ENCODE measurements at regions not wholly inside any gene's neighbourhood (a gene's known extent, or its start where the extent isn't known, plus 50 kb on each side); places are given as distances from the start of the nearest gene placed in this dataset.
"Not testable (repeated sequence)": the region's sequence is repeated elsewhere in the genome, so short reads cannot be mapped to it uniquely, and the experiment has no call there.

GRCh38 chr6:96743496-96743895 is 93.8 kb downstream of the GPR63 start:
- DNase-seq, result no peak

- DNase-seq, result no peak
These were observed 94.6 kb downstream of the GPR63 start for GRCh38 chr6:96742702-96743101.

- no peak for DNase-seq
These were observed 101.9 kb downstream of the GPR63 start for GRCh38 chr6:96735332-96735731.

DNA sequence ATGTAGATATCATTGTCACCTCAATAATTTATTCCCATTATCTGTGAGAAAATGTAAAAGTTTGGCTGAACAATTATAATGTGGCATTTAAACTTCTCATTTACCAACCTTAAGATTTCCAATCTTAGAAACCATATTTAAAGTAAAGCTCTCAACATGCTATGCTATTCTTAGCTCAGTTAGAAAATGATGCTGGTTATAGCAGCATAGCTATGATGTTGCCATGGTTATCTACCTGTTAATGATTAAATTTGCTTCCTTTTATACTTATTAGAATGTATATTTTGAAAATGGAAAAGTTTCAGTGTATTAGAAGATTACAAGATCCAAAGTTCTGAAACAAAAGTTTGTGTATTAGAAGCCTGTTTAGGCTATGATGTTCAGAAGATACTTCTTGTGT is 110.1 kb downstream of the GPR63 start:
- no peak for DNase-seq

DNA sequence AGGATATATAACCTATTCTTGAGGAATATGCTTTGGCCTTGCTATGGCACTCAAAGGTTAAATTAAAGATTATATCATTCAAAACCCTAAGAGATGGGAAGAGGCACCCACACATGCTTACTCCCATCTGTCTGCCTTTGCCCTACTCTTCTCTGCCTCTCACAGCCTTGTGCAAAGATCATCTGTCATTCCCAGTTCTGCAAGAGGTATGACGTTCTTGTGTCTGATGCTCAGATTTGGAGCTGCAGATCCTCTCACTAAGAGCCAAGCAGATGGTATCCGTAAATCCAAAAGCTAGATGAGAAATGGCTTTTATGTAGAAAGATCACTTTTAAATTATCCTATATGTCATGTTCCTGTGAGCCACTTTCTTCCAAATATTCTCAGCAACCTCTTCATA is 112.0 kb downstream of the GPR63 start:
- DNase-seq, result no peak

- DNase-seq, result no peak
These were observed 112.6 kb downstream of the GPR63 start for GRCh38 chr6:96724641-96725040.

GRCh38 chr6:96723362-96723761 is 113.9 kb downstream of the GPR63 start:
- no peak for DNase-seq

- no peak for DNase-seq
These were observed 116.0 kb downstream of the GPR63 start for GRCh38 chr6:96721227-96721626.

- DNase-seq, result no peak
These were observed 121.1 kb downstream of the GPR63 start for GRCh38 chr6:96716221-96716620.

DNA sequence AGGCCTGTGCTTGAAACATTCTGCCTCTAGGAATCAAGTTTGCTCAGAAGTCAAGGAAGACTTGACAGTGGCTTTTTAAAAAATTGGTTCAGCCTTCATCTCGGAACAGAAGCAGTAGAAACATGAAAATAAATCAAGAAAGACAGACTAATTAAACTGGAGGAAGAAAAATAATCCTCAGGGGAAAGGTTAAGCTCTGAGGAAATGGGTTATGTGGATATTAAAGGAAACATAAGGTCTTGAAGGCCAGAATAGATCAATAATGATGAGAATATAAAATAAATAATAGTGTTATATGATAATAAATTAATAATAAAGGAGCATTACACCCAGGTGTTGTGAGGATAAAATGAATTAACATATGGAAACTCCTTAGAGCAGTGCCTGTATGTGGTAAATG is 121.7 kb downstream of the GPR63 start:
- no peak for DNase-seq

DNA sequence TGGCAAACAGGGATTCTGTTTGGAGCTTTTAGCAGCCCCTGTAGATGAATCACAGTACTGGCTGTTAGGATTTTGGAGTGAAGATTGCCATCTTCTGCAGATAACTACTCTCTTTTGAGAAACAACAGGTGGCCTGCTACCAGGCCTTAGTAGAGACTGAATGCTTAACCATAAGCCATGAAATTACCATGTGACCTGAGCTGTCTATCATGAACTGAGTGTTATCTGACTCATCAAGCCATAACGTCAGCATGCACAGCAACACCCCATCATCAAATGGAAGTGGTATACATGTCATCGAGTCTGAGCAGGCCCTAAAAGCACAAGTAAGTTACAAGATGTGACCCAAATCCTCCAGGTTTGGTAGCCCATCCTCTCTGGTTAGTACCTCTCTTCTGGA is 132.6 kb downstream of the GPR63 start:
- DNase-seq, result peak; percentile 4

DNA sequence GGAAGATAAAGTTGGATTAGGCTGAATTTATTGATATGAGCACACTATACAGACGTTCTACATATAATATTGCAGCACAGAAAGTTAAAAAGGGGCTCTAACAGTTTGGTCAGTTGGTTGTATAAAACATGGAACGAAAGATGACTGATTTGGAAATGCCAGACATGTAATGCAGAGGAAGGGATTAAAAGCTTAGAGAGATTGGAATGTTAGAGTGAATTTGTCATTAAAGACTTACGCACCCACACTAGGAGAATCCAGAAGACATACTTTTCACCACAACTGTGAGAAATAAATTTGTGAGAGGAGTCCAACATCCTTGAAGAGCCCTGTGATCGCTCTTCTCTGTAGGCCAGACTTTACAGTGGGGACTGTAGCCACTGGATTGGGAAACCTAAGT is 134.7 kb downstream of the GPR63 start:
- no peak for DNase-seq

DNA sequence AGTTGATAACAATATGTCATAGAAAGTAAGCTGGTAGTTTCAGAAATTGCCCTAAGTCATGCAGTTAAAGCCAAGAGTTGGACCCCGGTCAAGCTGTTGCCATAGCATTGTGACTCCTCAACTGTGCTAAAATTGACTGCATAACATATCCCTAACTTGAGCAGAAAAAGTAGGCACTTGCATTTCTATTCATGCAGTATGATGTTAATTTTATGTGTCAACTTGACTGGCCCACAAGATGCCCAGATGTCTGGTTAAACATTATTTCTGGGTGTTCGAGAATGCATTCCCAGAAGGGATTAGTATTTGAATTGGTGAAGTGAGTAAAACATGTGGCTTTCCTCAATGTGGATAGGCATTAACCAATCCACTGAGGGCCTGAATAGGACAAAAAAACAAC is 136.4 kb downstream of the GPR63 start:
- no peak for DNase-seq

DNA sequence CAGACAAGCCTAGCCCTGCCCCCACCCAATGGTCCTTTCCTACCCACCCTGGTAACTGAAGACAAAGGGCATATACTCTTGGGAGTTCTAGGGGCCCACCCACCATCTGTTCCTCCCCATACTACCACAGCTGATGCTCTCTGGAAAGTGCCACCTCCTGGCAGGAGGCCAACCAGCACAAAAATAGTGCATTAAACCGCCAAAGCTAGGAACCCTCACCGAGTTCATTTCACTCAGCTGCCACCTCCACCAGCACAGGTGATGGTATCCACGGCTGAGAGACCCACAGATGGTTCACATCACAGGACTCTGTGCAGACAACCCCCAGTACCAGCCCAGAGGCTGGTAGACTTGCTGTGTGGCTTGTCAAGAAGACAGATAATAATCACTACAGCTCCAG is 131.5 kb downstream of the FHL5 start:
- not testable (repeated sequence) for DNase-seq

GRCh38 chr6:96687121-96687520 is 124.2 kb downstream of the FHL5 start:
- DNase-seq, result no peak

- DNase-seq, result no peak
These were observed 122.8 kb downstream of the FHL5 start for GRCh38 chr6:96685702-96686101.

DNA sequence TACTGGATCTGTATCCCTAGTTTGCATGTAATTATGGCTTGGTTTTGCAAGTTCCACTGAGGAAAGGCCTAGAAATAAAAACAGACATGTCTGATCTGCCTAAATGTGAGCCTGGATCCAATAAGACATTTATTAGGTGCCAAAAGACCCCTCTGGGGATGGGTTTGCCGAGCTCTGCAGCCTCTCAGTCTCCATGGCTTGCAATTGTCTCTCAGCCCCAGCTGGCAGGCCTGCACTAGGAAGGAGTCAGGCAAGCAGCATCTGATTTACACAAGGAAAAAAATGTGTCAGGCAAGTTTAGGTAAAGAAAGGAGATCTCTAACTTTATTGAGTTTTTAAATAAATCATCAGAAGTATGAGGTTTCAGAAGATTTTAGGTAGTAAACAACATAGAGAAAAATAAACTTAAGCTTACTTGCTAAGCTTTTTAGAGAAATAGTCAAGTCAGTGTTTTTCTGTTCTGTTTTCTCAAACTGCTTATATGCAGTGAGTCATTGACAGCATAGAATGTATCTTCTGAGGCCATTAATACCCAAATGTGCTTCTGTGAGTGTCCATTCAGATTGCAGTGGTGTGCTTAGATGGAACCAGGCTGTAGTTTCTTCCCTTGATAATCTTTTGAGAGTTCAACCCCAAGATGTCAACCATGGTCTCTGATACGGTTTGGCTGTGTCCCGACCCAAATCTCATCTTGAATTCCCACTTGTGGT is 121.0 kb downstream of the FHL5 start:
- no peak for DNase-seq

DNA sequence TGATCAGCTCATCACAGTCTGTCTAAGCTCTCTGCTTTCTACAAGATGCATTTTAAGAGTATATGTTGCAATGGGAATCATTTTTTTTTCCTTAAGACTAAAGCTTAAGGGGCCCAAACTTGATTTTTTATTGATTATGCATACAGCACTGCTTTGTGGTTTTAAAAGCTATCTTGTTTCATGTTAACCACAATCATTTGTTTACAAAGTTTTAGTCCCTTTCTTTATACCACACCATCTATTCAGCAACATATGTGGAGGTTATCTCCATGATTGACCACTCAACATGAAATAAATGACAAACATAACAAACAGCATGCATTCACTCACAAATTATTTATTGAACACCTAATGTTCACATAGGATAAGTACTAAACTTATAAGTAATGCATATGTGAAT is 119.1 kb downstream of the FHL5 start:
- DNase-seq, result no peak

DNA sequence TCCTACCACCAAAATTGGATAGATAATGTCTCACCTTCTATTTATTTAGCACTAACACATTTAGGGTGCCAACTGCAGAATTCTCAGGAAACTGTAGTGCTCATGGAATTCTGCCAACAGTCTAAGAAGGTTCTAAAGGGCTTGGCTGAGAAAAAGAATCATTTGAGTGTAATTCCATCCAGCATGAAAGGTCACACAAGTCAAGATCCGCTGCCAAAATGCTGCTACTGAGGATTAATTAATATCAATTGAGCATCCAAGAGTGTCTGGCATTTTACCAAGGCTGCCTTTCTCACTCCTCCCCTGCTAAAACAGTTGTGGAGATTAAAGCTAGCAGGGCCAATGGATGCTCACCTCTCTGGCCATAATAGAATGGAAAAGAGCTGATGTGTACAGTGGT is 112.7 kb downstream of the FHL5 start:
- DNase-seq, result no peak

Data from stimulated activated CD4-positive, alpha-beta T cell treated with anti-CD3 and anti-CD28 coated beads, Interleukin-1b, Interleukin-23, amount 100 ng/mL, for 48 hours (primary cell).